ENCODE measurements at regions not wholly inside any gene's neighbourhood (a gene's known extent, or its start where the extent isn't known, plus 50 kb on each side); places are given as distances from the start of the nearest gene placed in this dataset.
"Not testable (repeated sequence)": the region's sequence is repeated elsewhere in the genome, so short reads cannot be mapped to it uniquely, and the experiment has no call there.

- Histone ChIP-seq H3K79me2 (ENCODE audit: low read length) (no peaks in the 10 kb centered on the region), H3K9me3 (ENCODE audit: insufficient read depth, low read length) (no peaks in the 10 kb centered on the region), H3K4me2 (ENCODE audit: low read length) (no peak overlapping the region), H3K36me3 (replicated peaks; ENCODE audit: low read depth, low read length) (no peaks in the 10 kb centered on the region), H3K4me3 (ENCODE audit: low read length) (no peak overlapping the region), H3K27ac (ENCODE audit: low read length) (no peak overlapping the region), H4K20me1 (ENCODE audit: insufficient read depth, low read length) (no peaks in the 10 kb centered on the region), H3K4me1 (ENCODE audit: low read length) (no peaks in the 10 kb centered on the region), H3K27me3 (ENCODE audit: low read depth, low read length) (no peaks in the 10 kb centered on the region), H3K9ac (ENCODE audit: low read length) (no peak overlapping the region), H2AFZ (ENCODE audit: low read depth, low read length) (no peak overlapping the region)
- no peak for TF ChIP-seq EZH2phosphoT487 (IDR thresholded peaks at IDR 0.05; ENCODE audit: low read depth)
- no peak for TF ChIP-seq CTCF (IDR thresholded peaks at IDR 0.05; ENCODE audit: low read depth, low read length)
These were observed 622.5 kb upstream of the GHITM start for GRCh38 chr10:83516788-83517187.

DNA sequence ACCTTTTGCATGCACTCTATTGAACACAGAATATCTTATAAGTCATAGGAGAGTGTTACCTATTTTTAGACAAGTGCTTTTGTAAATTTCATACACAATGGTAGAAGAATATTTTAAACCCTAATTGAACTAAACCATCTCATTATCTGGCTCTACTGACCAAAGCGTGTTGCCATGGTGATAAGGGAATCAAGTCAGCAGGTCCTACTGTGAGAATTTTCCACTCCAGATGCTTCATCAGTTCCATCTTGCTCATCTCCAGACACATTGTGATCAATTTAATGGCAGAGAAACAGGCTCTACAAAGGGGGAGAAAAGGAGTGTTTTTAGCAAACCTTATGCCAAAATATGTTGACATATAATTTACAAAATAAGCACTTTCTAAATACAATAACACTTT, 621.9 kb upstream of the GHITM start:
- Histone ChIP-seq H4K20me1 (ENCODE audit: insufficient read depth, low read length) (no peaks in the 10 kb centered on the region), H2AFZ (ENCODE audit: low read depth, low read length) (no peak overlapping the region), H3K9me3 (ENCODE audit: insufficient read depth, low read length) (no peaks in the 10 kb centered on the region), H3K4me2 (ENCODE audit: low read length) (no peak overlapping the region), H3K4me3 (ENCODE audit: low read length) (no peak overlapping the region), H3K27ac (ENCODE audit: low read length) (no peak overlapping the region), H3K4me1 (ENCODE audit: low read length) (no peaks in the 10 kb centered on the region), H3K79me2 (ENCODE audit: low read length) (no peaks in the 10 kb centered on the region), H3K27me3 (ENCODE audit: low read depth, low read length) (no peaks in the 10 kb centered on the region), H3K36me3 (replicated peaks; ENCODE audit: low read depth, low read length) (no peaks in the 10 kb centered on the region), H3K9ac (ENCODE audit: low read length) (no peak overlapping the region)
- TF ChIP-seq CTCF (IDR thresholded peaks at IDR 0.05; ENCODE audit: low read depth, low read length) (no peak), EZH2phosphoT487 (IDR thresholded peaks at IDR 0.05; ENCODE audit: low read depth) (no peak)

- H3K79me2 ChIP-seq (ENCODE audit: low read length): no peaks in the 10 kb centered on the region
- H3K4me1 ChIP-seq (ENCODE audit: low read length): no peaks in the 10 kb centered on the region
- no peak overlapping the region for H3K27ac ChIP-seq (ENCODE audit: low read length)
- H3K36me3 ChIP-seq (replicated peaks; ENCODE audit: low read depth, low read length): no peaks in the 10 kb centered on the region
- no peak overlapping the region for H2AFZ ChIP-seq (ENCODE audit: low read depth, low read length)
- TF ChIP-seq EZH2phosphoT487 (IDR thresholded peaks at IDR 0.05; ENCODE audit: low read depth) (no peak), CTCF (IDR thresholded peaks at IDR 0.05; ENCODE audit: low read depth, low read length) (no peak)
- H3K9me3 ChIP-seq (ENCODE audit: insufficient read depth, low read length): no peaks in the 10 kb centered on the region
- H3K4me3 ChIP-seq (ENCODE audit: low read length): no peak overlapping the region
- no peak overlapping the region for H3K9ac ChIP-seq (ENCODE audit: low read length)
- H4K20me1 ChIP-seq (ENCODE audit: insufficient read depth, low read length): no peaks in the 10 kb centered on the region
- no peak overlapping the region for H3K4me2 ChIP-seq (ENCODE audit: low read length)
- no peaks in the 10 kb centered on the region for H3K27me3 ChIP-seq (ENCODE audit: low read depth, low read length)
These were observed 620.5 kb upstream of the GHITM start for GRCh38 chr10:83518779-83519178.

DNA sequence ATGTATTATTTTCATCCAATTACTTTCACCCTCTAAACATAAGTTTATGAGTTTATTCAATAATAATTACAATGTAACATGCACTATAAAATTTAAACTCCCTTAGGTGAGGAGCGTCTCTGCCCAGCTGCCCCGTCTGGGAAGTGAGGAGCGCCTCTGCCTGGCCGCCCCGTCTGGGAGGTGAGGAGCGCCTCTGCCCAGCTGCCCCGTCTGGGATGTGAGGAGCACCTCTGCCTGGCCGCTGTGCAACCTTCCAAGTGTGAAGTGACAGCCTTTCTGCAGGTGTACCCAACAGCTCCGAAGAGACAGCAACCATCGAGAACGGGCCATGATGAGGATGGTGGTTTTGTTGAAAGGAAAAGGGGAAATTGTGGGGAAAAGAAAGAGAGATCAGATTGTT, 618.9 kb upstream of the GHITM start:
- H4K20me1 ChIP-seq (ENCODE audit: insufficient read depth, low read length); H3K27me3 ChIP-seq (ENCODE audit: low read depth, low read length); H3K4me3 ChIP-seq (ENCODE audit: low read length); H3K4me1 ChIP-seq (ENCODE audit: low read length); H3K9ac ChIP-seq (ENCODE audit: low read length); H3K79me2 ChIP-seq (ENCODE audit: low read length); H3K4me2 ChIP-seq (ENCODE audit: low read length); H3K36me3 ChIP-seq (replicated peaks; ENCODE audit: low read depth, low read length); H2AFZ ChIP-seq (ENCODE audit: low read depth, low read length); H3K9me3 ChIP-seq (ENCODE audit: insufficient read depth, low read length); H3K27ac ChIP-seq (ENCODE audit: low read length): not testable (repeated sequence)

GRCh38 chr10:83522456-83522855, 616.9 kb upstream of the GHITM start:
- no peak overlapping the region for H2AFZ ChIP-seq (ENCODE audit: low read depth, low read length)
- no peak overlapping the region for H3K27ac ChIP-seq (ENCODE audit: low read length)
- no peaks in the 10 kb centered on the region for H4K20me1 ChIP-seq (ENCODE audit: insufficient read depth, low read length)
- H3K4me3 ChIP-seq (ENCODE audit: low read length): no peak overlapping the region
- no peaks in the 10 kb centered on the region for H3K36me3 ChIP-seq (replicated peaks; ENCODE audit: low read depth, low read length)
- TF ChIP-seq CTCF (IDR thresholded peaks at IDR 0.05; ENCODE audit: low read depth, low read length) (no peak), EZH2phosphoT487 (IDR thresholded peaks at IDR 0.05; ENCODE audit: low read depth) (no peak)
- H3K27me3 ChIP-seq (ENCODE audit: low read depth, low read length): no peaks in the 10 kb centered on the region
- no peaks in the 10 kb centered on the region for H3K79me2 ChIP-seq (ENCODE audit: low read length)
- H3K9me3 ChIP-seq (ENCODE audit: insufficient read depth, low read length): no peaks in the 10 kb centered on the region
- H3K4me2 ChIP-seq (ENCODE audit: low read length): no peak overlapping the region
- no peak overlapping the region for H3K9ac ChIP-seq (ENCODE audit: low read length)
- no peaks in the 10 kb centered on the region for H3K4me1 ChIP-seq (ENCODE audit: low read length)
